ENCODE measurements at regions not wholly inside any gene's neighbourhood (a gene's known extent, or its start where the extent isn't known, plus 50 kb on each side); places are given as distances from the start of the nearest gene placed in this dataset.

GRCh38 chr2:6421138-6421730, 444.5 kb downstream of the CMPK2 start:
- DNase-seq (ENCODE audit: low spot score), result no peak

DNA sequence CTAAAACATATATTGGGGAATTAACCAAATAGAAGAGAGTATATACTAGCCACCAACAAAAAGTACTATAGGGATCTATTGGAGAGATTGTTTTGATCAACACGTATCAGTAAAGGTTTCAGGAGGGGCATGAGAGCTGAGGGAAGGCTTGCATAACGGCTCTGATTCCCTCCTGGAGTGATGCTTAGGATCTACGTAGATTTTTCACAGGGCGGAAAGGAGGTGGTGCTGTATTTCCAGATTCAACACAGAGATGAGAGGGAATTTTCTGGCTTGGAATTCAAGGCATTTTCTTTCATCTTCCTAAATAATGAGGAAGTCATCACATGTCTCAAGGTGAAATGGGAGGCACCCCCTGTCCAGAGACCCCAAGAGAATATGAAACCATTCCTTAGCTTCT, 443.8 kb downstream of the CMPK2 start:
- no peak for DNase-seq (ENCODE audit: low spot score)

GRCh38 chr2:6423157-6423556, 442.6 kb downstream of the CMPK2 start:
- DNase-seq (ENCODE audit: low spot score), result no peak

DNA sequence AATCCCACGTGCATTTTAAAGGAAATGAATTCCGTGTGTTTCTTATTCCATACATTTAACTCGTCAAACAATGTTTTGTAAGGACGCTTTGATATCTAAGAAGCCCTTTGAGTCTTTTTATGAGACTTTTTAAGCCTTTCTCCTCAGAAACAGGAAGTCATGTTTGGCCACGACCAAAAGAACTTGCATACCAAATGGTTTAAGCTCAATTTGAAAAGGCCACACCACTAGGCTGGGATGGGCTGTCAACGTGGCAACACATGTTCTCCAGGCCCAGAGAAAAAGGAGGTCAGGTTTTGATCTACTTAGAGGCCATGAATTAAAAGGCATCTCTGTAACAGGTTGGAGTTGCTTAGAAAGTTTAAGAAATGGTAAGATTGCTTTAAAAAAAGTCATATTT, 441.8 kb downstream of the CMPK2 start:
- no peak for DNase-seq (ENCODE audit: low spot score)

- no peak for DNase-seq (ENCODE audit: low spot score)
Measured at GRCh38 chr2:6425032-6425431, 440.7 kb downstream of the CMPK2 start.

DNA sequence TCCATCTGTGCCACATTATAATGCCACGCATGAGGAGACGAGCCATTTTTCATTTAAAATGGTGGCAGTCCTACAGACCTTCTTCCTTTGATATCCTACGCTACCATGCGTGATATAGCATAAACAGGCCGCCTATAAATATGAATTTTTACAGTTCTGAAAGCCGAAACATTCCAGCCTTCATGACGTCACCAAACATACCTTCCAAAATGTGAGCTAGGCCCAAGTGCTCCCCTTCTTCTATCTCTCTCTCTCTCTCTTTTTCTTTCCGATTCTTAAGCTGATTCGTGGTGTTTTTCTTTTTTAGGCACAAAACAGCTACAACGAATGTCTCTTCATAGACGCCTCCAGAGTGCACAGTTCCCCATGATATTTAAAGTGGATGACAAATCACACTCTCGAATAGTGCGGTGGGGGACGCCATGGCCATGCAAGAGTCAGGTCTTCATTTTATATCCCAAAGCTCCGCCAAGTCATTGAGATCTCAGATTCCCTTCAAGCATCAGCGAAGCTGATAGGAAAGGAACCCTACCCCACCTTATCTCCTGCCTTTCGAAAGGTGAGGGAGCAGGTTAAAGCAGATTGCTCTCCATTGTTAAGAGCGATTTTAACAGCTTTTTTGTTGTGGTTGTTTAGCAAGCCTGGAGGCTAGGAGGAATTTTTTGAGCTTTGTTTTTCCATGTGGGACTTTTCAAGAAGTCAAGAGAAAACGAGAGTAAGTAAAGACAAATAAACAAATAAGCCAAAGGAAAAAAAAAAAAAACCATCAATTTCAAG, 436.3 kb downstream of the CMPK2 start:
- DNase-seq (ENCODE audit: low spot score), result no peak

DNA sequence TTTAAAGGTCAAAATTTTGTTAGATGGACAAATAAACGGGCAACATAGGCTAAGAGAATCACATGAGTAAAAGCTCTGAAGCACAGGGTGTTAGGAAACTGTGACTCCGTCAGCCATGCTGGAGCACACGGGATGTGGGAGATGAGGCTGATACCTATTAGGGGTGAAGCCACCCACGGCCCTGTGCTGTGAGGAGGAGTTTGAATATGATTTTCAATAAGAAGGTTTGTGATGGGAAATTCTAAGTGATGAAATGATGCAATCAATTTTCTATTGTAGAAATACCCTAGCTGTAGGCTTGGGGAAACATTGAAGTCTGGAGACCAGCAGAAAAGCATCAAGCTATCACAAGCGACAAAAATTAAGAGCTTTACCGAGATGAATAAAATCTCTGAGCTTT, 431.3 kb downstream of the CMPK2 start:
- no peak for DNase-seq (ENCODE audit: low spot score)

- DNase-seq (ENCODE audit: low spot score), result no peak
Measured at GRCh38 chr2:6441800-6442199, 423.9 kb downstream of the CMPK2 start.

- DNase-seq (ENCODE audit: low spot score), result no peak
Measured at GRCh38 chr2:6442252-6442985, 423.3 kb downstream of the CMPK2 start.

DNA sequence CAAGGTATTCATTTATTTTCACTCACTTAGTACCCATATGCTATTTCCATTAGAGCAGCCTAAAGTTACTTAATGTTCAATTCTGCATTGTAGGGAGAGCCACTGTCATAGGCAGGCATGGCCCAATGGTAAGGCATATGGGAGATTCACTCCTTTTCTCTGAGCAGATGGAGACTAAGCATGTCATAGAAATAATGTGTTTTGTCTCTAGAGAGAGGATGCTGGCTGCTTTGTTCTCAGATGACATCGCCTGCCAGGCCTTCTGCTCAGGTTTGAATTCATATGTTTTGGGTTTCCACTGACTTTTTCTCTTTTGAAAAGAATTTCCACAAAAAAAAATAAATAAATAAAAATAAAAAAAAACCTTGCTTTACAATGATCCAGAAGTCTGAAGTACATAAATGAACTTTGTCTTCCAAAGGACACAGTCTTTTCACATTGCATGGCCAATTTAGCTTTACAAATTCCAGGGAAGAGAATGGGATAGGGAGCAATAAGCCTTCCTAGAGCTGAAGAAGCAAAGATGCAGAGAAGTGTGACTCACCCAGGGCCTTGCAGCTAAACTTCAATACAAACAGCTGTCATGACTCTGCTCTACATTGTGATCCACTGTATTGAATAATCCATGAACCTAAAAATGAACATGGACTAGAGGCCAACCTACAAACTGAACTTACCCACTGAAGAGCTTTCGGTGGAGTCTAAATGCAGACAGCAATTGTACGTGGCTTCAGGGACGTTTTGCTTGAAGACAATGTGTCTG, 422.5 kb downstream of the CMPK2 start:
- no peak for DNase-seq (ENCODE audit: low spot score)

DNA sequence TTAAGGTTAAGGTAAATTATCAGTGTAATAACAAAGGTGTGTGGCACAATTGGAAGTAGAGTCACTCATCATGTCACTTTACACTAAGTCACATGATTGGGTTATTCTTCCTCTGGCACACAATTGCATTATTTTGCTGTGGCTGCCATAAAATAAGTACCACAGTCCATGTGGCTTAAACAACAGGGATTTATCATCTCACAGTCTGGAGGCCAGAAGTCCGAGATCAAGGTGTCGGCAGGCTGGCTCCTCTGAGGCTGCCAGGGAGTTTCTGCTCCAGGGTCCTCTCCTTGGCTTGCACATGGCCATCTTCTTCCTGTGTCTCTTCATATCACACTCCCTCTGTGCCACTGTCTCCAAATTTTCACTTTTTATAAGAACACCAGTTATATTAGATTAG, 421.2 kb downstream of the CMPK2 start:
- no peak for DNase-seq (ENCODE audit: low spot score)

GRCh38 chr2:6445156-6445555, 420.6 kb downstream of the CMPK2 start:
- DNase-seq (ENCODE audit: low spot score), result no peak

DNA sequence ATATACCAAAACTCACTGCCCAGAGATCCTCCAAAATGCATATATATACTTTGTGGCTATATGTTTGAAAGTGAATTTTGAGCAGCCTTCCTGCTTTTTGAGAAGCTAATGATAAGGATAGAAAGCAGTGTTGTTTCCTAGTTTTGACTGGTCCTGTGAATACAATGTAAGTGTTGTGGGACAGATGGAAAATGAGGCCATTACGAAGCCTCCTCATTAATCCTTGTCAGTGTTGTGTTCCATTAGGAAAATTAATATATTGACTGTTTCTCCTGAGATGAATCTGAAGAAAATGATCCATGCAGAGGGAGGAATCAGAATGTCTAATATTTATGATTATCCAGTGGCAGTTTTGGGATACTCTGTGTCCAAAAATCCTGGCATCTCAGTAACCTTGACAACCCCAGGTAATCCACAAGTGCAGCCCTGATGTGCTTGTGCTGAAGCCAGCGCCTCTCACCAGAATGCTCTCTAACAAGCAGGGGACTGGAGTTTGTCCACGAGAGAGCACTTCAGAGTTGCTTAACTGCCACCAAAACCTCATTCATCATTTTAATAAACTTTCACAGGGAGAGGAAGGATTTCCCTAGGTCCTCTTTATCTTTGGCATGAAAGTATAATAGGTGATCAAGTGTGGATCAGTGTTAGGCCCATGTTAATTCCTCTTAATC, 418.6 kb downstream of the CMPK2 start:
- no peak for DNase-seq (ENCODE audit: low spot score)

DNA sequence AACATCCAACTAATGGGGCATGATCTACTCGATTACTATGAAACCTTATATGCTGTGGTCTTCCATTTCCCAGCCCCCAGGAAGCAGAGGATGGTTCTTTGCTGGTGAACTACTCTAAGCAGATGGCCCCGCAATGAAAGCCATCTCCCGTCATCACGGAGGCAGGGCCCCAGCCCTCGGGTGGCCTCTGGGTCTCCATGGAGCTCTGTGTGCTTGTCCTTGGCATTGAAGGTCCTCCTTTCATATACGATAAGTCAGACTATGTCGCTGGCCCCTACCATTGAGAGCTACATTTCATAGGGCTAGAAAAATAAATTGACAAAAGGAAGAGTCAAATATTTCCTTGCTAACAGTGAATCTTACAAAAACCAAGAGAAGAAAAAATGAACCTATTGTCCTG, 416.8 kb downstream of the CMPK2 start:
- no peak for DNase-seq (ENCODE audit: low spot score)

DNA sequence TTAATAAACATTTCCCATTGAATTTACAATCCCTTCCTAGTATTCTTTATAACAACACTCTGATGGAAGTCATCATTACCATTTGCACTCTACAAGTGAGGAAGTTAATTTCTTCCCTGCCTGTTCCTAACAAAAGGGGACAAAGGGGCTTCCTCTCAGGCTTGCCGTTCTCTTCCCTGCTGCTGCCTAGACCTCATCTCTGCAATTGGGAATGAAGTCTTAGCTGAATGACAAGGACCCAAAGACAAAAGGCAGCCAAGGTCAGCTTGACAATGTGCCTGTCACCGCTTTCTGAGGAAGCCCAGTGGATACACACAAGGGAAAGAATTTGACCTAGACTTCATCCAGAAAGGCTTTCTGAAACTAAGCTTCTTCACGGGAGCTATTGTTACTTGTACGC, 416.4 kb downstream of the CMPK2 start:
- no peak for DNase-seq (ENCODE audit: low spot score)

DNA sequence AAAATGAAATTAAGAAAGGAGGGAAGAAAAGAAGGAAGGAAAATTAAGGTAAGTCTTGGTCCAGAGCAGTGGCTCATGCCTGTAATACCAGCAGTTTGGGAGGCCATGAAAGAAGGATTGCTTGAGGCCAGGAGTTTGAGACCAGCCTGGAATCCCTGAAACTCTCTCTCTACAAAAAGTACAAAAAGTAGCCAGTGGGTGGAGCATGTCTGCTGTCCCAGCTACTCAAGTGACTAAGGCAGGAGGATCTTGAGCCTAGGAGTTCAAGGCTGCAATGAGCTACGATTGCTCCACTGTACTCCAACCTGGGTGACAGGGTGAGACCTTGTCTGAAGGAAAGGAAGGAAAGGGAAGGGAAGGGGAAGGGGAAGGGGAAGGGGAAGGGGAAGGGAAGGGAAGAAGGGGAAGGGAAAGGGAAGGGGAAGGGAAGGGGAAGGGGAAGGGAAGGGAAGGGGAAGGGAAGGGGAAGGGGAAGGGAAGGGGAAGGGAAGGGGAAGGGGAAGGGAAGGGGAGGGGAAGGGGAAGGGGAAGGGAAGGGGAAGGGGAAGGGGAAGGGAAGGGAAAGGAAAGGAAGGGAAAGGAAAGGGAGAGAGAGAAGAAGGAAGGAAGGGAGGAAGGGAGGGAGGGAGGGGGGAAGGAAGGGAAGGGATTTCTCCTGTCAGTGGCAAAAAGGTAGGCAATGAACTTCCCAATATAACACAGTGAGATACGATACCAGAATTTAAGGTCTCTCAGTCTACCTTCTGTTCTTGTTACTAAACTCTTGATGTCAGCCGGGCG, 412.8 kb downstream of the CMPK2 start:
- no peak for DNase-seq (ENCODE audit: low spot score)

- DNase-seq (ENCODE audit: low spot score), result no peak
Measured at GRCh38 chr2:6454286-6454990, 411.3 kb downstream of the CMPK2 start.

- no peak for DNase-seq (ENCODE audit: low spot score)
Measured at GRCh38 chr2:6459138-6459537, 406.6 kb downstream of the CMPK2 start.

- no peak for DNase-seq (ENCODE audit: low spot score)
Measured at GRCh38 chr2:6470518-6470917, 395.2 kb downstream of the CMPK2 start.

GRCh38 chr2:6471419-6471818, 394.3 kb downstream of the CMPK2 start:
- DNase-seq (ENCODE audit: low spot score), result no peak
